SKM-1 treated with dmso at 0.1 percent for 144 hours (cell line): ENCODE measurements at regions not wholly inside any gene's neighbourhood (a gene's known extent, or its start where the extent isn't known, plus 50 kb on each side); places are given as distances from the start of the nearest gene placed in this dataset.

Source experiments
- DNase-seq: peaks from one replicate; lab custom pipeline; 2025; ENCODE audit not compliant: unreplicated experiment; lab: John Stamatoyannopoulos, UW

DNA sequence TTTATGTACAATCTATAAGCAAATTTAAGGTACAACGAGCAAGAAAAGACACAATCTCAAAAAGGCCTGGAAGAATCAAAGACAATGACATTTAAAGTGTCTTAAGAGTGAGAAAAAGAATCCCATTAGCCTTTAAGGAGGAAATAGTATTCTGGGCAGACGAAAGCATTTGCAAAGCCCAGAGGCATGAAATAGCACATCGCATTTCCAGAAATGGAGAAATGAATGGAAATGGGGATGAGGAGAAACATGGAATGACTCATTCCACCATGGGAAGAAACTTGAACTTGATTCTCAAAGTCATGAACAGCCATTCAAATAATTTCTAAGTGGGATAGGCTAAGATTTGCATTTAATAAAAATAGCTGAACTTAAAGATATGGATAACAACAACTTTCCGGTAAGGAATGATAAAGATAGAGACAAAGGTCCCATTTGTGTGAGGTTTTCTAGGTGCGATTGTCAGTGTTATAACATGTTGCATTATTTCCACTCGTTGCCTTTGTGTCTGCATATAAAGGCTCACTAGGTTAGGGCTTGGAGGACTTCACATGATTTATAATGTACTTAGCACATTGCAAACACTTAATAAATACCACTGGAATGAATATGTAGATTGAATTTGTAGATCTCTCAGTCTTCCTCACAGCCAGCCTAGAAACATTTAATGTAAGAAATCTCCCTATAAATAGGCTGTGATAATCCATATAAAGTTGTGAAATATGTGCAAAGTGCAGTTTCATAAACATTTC, 310.3 kb upstream of the KLF6 start:
- no peak for DNase-seq

DNA sequence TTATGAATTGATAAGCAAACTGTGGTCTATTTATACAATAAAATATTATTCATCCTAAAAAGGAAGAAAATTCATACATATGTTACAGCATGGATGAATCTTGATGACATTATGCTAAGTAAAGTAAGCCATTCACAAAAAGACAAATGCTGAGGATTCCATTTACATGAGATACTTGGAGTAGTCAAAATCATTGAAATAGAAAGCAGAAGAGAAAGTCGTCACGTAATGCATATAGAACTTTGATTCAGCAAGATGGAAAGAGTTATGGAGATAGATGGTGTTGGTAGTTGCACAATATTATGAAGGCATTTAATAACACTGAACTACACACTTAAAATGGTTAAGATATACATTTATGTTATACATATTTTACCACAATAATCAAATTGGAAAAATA, 309.7 kb upstream of the KLF6 start:
- no peak for DNase-seq

DNA sequence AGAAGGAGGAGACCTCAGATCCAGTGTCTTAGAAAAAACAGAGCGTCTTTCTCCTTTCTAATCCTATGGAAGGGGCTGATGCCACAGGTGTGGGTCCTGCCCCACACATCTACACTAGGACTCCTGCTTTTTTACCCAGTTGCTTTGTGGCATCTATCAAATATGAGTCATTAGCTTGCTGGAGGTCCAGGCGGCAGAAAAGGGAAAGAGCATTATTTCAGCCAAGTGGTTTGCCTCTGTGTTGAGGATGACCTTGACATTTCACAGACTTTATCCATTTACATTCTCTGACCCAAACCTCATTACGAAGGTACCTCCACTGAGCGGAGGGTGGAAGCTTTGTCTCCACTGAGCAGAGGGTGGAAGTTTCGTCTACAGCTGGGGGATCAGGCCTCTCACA, 308.4 kb upstream of the KLF6 start:
- DNase-seq, result no peak

DNA sequence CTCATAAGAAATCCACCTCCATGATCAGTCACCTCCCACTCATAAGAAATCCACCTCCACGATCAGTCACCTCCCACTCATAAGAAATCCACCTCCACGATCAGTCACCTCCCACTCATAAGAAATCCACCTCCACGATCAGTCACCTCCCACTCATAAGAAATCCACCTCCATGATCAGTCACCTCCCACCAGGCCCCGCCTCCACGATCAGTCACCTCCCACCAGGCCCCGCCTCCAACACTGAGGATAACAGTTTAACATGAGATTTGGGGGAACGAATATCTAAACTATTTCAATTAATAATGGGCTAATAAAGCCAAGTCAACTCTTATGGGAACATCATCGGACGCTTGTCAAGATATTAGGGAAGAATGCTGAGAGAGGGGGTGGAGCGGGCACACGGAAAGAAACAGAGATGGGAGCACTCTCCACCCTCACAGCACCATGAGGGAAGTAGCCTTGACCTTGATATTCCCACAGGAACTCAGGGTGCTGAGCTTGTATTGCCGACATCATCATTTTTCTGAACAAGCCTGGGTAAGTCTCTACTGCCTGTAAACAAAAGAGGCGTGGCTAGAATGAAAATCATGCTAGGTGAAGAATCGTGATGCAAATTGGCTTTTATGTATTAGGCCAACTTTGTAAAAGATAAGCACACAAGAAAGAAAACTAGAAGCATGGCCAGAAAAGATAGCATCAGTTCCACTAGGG, 303.5 kb upstream of the KLF6 start:
- no peak for DNase-seq

DNA sequence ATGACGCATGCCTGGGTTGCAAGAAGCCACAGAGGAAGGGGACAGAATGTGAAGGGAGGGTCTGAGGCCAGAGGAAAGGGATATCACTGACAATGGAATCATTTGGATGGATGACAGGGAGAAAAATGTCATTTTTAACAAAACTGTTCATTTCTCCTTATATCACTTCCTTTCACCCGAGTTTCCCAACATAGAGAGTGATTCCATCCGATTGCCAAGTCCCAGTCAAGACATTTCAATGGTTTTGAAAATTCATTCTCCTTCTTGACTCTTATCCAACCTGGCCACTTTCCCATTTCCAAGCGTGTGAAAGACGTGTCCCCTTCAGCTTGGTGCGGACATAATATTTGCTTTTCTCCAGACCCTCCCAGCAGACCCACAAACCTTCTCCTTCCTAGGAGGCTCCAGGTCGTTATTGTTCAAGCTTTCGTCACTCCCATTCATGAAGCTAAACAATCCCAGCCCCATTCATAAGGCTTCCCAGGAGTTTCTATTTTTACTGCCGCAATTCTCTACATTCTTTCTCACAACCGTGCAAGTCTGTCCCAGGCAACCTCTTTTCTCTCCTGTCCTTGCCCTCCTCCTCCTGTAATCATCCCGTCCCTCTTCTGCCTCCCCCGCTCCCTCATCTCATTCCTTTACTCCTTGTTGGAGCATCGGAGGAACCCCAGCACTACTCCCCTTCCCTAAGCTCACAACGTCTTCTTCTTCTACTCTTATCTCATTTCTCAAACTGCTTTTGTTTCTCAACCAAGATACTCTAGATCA, 301.3 kb upstream of the KLF6 start:
- no peak for DNase-seq

DNA sequence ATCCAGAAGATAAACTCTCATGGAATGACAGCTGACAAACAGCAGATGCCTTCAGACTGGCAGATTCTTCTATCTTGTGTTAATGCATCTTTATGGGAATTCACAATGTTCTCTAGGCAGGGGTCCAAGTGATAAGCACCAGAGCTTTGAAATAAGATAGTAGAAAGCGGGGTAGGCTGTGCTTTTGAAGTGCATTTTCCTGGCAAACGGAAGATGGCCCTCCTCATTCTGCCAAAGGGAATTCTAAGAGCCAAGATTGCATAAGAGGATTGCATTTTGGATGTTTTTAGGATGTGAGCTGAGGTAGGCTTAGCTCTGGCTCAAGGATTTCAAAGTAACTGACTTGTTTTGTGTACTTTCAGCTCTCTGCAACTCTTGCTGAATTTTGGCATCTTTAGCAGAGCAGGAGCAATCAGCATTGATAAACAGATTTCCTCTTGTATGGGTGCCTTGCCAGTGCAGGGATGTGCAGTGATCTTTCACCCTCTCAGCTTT, 298.5 kb upstream of the KLF6 start:
- no peak for DNase-seq

DNA sequence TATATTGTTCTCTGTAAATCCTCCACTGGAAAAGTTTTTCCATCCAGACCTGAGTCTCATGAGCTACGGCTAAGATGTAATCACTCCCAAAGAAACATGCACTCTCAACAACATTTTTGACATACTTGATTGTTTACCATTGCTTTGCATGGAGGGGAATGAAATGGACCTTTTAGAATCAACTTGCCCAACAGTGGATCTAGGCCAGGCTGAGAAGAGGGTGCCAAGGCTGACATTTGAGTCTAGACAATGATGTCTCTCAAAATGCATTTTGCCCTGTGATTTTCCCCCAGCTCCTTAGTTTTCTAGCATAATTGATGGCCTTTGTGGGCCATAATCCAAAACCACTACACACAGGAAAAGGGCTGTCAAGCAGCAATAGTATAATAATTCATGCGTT, 297.9 kb upstream of the KLF6 start:
- no peak for DNase-seq

DNA sequence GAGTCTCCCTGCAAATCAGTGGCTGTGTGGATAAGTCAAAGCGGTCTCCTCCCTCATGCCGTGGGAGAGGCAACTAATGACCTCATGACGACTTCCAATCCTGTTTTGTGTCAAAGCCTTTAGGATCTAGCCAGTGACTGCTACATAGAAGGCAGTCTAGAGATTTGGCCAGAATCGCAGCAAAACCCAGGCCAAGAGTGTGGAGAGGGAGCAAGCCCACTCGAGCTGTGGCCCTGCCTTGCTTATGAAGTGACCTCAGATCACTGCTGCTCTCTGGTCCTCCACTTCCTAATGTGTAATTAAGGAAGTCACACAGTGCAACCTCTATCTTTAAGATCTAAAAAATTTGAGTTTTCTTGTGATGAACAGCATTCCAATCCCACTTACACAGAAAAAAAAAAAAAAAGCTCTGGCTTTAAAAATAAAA, 296.7 kb upstream of the KLF6 start:
- no peak for DNase-seq

DNA sequence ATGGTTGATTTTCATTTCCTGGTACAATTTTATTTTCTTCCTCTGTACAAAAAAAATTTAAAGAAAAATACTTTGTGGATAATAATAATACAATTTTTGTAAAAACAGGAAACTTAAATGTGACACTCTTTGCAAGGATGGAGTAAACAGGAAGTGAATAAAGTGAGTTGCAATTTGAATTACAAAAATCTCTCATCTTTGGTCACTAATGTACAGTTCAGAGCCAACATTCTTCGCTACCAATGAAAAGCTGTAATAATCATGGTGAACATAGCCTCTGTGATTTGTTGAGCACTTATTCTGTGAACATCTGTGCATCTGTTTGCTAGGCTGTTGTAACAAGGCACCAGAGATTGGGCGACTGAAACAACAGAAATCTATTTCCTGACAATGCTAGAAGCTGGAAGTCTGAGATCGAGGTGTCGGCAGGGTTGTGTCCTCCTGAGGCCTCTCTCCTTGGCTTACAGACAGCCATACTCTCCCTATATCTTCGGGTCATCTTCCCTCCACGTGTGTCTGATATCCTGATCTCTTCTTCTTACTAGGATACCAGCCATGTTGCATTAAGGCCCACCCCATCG, 295.3 kb upstream of the KLF6 start:
- no peak for DNase-seq

DNA sequence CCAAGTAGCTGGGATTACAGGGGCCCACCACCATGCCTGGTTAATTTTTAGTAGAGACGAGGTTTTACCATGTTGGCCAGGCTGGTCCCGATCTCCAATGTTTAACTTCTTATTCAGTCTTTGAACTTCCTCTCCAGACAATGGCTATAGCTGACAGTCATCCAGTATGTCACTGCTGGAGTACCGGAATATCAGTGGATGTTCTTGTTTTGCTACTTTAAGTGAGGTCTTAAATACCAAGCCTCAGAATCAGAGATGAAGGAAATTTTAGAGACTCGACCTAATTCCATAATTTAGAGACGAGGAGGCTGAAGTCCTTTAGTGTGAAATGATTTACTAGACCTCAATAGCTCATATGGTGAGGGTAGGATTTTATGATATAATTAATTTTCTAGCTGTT, 294.8 kb upstream of the KLF6 start:
- no peak for DNase-seq

DNA sequence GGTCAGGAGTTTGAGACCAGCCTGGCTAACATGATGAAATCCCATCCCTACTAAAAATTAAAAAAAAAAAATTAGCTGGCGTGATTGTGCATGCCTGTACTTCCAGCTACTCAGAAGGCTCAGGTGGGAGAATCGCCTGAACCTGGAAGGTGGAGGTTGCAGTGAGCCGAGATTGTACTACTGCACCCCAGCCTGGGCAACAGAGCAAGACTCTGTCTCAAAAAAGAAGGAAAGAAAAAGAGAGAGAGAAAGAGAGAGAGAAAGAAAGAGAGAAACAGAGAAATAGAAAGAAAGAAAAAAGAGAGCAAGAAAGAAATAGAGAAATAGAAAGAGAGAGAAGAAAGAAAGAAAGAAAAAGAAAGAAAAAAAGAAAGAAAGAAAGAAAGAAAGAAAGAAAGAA, 292.8 kb upstream of the KLF6 start:
- DNase-seq, result no peak

DNA sequence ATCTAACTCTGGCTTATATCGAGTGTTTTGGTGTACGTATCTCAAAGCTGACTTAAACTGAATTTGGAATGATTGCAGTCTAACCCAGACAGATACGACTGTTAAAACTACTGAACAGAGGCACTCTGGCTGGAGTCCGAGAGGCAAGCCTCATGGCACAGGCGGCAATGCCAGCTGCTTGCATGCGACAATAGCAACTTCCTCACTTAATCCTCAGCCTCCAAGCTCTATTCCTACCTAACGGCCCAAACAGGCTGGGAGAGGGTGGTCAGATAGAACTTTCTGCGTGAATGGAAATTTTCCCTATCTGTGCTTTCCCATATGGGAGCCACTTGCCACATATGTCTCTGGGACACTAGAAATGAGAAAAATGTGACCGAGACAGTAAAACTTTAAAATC, 292.0 kb upstream of the KLF6 start:
- no peak for DNase-seq

DNA sequence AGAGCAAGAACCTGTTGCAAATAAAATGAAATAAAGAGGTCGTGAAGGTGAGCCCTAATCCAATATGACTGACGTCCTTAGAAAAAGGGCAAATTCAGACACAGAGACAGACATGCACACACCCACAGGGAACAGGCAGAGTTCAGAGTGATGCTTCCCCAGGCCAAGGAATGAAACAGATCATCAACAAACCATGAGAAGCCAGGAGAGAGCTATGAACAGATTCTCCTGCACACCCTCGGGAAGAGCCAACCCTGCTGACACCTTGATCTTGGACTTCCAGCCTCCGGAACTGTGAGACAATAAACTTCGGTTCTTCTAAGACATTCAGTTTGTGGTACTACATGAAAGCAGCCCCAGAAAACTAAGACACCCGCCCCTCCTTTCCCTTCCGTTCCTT, 290.4 kb upstream of the KLF6 start:
- DNase-seq, result no peak

DNA sequence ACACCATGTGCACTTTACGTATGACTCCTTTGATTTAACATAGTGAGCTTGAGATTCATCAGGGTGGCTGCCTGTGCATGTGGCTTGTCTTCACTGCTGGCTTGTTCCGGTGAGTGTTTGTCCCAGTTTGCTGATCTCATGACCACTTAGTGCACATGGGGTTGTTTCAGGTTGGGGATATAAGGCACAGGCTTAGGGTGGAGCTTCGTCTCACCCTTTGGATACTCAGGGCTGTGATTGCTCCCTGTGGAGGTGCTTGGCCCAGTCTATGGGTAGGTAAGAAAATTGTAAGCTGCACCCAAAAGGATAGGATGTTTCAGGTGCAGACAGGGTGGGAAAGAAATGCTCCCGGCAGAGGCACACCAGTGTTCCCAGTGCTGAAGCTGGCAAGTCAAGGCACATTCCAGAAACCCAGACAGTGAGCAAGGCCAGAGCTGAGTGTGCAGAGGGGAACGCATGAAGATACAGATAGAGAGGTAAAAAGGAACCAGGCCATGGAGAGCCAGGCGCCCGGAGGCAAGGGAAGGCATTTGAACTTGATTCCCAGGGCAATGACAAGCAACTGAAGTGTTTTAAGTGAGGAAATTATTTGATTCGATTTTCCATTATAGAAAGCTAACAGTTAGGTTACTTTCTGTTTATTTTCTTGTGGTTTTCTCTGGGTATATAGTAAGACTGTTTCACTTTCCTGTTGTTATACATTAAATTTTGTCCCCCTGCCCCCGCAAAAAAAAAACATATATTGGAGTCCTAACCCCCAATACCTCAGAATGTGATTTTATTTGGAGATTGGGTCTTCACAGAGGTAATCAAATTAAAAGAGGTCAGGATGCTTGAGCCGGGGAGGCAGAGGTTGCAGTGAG, 289.8 kb upstream of the KLF6 start:
- DNase-seq, result no peak

DNA sequence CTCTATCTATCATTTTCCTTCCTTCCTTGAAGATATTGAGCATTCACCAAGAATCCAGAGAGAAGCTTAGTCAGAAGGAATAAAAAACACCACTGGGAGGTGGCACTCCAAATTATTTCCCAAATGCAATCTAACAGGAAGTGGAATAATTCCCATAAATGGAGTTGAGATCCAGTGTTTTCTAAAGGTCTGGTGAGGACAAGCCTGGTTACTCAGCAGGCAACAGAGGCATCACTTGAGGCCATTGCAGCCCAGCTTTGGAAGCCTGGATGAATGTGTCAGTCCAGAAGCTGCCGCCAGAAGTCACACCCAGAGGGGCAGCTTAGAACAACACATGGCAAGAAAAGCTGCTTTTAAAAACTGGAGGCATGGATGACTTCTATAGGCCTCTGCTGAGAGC, 288.9 kb upstream of the KLF6 start:
- DNase-seq, result no peak

DNA sequence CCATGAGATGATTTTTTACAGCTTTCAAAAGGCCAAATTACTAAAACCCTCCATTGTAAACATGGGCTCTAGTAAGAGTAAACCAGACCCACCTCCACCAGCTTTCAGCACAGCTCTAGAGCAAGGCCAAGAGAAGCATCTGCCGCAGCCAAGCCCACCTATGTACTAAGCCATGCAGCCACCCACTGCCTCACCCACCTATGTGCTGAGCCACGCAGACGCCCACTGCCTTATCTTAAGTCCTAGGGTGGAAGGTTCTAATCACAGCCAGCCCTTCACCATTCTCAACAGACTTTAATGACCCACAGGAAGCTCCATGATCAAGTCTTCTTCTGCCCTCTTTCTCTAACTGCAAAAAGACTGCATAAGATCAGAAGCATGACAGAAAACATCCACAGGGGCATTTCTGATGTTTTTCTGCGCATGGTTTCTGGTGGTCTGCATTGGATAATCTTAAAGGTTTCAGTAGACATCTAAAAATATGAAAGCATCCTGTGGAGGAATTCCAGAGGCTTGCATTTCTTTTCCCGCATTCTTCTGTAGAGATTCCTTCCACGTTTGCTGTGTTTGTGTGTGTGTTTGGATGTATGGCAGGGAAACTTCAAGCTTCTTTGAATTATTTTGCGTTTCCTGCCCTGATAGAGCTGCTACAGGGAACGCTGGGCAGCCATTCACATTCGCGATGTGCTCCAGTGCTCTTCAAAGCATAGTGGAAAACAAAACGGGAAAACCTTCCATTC, 286.1 kb upstream of the KLF6 start:
- no peak for DNase-seq

DNA sequence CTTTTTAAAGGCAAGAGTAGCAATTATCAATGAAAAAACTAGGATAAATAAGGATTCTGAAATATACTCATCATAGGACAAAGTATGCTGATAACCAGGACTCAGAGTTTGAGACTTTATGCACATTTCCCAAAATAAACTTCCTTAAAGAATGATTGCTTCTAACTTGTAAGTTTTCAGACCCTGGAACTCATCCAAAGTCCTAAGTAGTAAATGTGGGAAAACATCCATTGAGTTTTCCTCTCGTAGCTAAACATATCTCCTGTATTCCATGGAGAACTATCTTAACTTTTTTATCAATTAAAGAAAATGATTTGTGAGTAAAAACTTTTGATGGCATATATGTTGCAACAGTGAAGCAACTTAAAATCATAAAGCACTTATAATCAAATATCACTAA, 285.2 kb upstream of the KLF6 start:
- no peak for DNase-seq

DNA sequence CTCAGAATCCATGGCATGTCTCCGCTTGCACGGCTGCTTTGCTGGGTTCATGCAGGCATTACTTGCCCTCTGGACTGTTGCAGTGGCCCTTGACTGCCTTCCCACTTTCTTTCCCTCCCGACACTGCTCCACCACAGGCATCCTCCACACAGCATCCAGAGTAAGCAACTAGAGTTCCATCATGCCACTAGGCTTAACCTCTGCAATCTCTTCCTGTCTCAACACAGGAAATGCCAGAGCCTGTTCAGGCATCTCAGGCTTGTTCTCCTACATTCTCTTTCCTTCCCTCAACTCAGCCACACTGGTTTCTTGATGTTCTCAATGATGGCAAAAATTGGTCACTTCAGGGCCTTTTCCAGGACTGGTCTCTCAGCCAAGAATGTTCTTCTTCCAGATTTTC, 284.5 kb upstream of the KLF6 start:
- DNase-seq, result no peak

DNA sequence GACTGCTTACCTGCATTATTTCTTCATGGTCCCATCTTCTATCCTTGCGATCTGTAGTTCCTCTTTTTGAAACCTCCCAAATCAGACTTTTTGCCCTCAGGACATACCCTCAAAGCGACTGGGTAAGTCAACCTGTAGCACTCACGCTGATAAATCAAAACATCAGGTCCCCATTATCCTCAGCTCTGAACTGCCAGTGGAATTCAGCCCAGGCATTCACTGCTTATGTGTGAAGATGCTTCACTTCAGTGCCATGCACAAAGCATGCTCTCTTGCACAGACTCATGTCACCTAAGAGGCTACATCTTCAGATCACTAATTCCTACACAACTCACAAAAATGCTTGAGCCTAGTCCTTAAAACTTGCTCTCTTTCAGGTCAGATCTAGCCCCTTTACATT, 283.6 kb upstream of the KLF6 start:
- no peak for DNase-seq
